ENCODE measurements at regions not wholly inside any gene's neighbourhood (a gene's known extent, or its start where the extent isn't known, plus 50 kb on each side); places are given as distances from the start of the nearest gene placed in this dataset.
"Not testable (repeated sequence)": the region's sequence is repeated elsewhere in the genome, so short reads cannot be mapped to it uniquely, and the experiment has no call there.

DNA sequence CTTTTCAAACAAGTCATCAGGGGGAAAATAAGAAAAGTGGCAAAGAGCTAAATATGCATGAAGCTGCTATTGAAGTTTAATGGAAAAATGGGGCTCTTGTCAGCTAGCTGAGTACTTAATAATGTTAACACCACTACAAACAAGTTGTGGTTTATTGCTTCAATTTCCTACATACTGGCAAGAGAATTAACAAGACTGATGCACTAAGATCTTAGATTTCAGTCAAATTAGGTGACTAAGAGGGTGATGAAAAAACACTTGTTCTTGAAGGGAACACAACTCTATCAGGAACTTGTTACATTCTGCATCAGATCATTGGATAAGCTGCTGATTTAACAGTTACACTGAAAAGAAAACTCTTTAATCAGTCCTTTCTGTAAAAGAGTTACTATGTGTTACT lies 234.6 kb upstream of the AFF2 start:
- no peak for DNase-seq (ENCODE audit: low read depth in 2 of 3, low spot score in 1 of 3)

GRCh38 chrX:148268673-148269072 lies 231.7 kb upstream of the AFF2 start:
- no peak for DNase-seq (ENCODE audit: low read depth in 2 of 3, low spot score in 1 of 3)

DNA sequence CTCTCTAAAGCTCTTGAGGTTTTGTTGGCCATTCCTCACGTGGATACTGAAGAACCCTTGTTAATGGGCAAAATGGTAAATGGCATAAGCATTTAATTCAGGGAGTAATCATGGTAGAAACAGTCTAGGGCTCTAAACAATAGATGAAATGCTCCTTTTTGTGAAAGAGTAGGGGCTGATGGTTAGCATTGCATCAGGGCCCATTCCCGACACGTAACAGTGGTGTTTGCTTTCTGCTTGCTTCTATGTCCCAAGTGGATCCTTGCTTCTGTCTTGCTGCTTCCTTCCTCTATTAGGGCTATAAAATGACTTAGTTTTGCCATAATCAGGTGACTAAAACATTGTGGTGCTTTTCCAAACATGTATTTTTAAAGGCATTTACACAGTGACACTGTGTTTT lies 230.9 kb upstream of the AFF2 start:
- no peak for DNase-seq (ENCODE audit: low read depth in 2 of 3, low spot score in 1 of 3)

DNA sequence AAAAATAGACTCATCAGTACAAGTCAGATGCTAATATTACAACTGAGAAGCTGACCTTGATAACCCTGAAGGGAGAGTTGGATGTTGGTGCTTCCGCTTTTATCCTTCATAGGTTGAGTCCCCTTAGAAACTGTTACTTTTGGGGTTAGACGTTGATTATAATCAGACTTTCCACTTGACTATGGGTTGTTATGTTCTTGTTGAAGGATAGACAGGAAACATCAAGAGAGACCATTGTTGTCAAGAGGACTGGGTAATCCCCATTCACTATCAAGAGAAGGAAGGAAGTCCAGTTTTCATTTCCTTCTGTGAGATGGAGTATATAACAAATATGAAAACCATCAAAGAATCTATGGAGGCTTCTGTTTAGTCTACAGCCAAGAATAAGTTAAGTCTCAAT lies 229.9 kb upstream of the AFF2 start:
- no peak for DNase-seq (ENCODE audit: low read depth in 2 of 3, low spot score in 1 of 3)

GRCh38 chrX:148271263-148271662 lies 229.2 kb upstream of the AFF2 start:
- no peak for DNase-seq (ENCODE audit: low read depth in 2 of 3, low spot score in 1 of 3)

DNA sequence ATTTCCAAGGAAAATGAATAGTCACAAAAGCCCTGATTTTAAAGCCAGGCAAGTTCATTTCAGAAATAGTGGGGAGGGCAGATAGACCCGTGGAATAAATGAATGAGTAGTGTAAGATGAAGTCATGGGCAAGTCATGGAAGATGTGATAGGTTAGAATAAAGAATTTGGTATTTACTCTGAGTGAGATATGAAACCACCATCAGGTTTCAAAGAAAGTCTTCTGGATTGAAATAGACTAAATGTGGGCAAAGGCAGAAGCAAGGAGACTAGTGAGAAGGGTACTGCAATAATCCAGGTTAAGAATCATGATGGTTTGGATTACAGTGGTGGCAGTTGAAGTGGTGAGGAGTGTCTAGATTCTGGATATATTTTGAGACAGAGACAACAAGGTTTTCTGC lies 218.5 kb upstream of the AFF2 start:
- peak in 1 of 3 donors; percentile 11 for DNase-seq (ENCODE audit: low read depth in 2 of 3, low spot score in 1 of 3)

- DNase-seq (ENCODE audit: low read depth in 2 of 3, low spot score in 1 of 3): no peak
Measured at GRCh38 chrX:148282504-148282903, 217.9 kb upstream of the AFF2 start.

- DNase-seq (ENCODE audit: low read depth in 2 of 3, low spot score in 1 of 3): no peak
Measured at GRCh38 chrX:148284056-148284455, 216.4 kb upstream of the AFF2 start.

DNA sequence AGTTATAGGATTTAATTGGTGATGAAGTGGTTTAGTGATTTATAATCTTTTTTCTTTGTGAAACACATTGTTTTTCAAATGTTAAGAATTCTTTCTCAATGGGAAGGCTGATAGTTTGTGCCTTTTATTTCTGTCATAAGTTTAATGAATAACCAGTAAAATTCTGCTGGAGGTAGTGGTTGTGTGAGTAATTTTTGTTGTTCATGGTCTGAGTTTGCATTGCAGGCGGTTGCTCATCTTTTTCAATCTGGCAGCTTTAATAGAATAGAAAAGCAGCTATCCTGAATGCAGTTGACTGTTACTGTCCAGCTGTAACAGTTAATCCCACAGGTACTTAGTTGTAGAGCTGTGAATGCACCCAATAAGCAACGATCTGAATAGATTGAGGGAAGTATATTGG lies 215.6 kb upstream of the AFF2 start:
- no peak for DNase-seq (ENCODE audit: low read depth in 2 of 3, low spot score in 1 of 3)

DNA sequence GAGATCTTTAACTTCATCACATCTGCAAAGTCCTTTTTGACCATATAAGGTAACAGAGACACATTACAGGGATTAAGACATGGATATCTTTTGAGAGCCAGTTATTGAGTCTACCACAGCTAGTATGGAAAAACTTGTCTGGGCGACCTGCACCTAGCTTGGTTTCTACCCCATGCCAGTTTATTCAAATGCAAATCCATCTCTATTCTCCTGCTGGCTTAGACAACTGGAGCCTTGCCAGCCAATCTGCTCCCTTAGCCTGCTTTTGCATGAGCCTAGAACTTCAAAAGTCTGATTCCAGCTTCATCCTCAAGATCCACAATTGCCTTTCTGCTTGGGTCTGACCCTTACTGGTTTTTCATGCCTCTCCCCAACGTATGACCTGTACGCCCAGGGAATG lies 212.0 kb upstream of the AFF2 start:
- DNase-seq (ENCODE audit: low read depth in 2 of 3, low spot score in 1 of 3): no peak

DNA sequence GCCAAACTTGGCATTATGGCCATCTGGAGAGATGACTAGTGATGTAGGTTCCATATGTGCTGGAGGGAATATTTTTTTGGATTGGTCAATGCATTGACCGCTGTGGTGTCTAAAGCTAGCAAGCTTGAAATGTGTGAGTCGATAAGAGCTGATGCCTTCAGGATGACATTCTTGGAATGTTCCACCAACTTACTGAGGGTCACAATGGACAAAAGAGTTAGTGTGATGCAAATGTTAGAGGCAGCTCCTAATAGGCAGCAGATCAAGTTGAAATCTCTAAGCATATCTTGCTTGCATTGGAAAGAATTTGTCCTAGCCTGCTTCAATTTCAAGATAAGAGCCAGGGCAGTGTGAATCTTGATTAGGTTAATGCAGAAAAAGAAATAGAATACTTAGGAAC lies 210.4 kb upstream of the AFF2 start:
- DNase-seq (ENCODE audit: low read depth in 2 of 3, low spot score in 1 of 3): no peak

GRCh38 chrX:148290931-148291330 lies 209.5 kb upstream of the AFF2 start:
- no peak for DNase-seq (ENCODE audit: low read depth in 2 of 3, low spot score in 1 of 3)

GRCh38 chrX:148298737-148299136 lies 201.7 kb upstream of the AFF2 start:
- no peak for DNase-seq (ENCODE audit: low read depth in 2 of 3, low spot score in 1 of 3)

DNA sequence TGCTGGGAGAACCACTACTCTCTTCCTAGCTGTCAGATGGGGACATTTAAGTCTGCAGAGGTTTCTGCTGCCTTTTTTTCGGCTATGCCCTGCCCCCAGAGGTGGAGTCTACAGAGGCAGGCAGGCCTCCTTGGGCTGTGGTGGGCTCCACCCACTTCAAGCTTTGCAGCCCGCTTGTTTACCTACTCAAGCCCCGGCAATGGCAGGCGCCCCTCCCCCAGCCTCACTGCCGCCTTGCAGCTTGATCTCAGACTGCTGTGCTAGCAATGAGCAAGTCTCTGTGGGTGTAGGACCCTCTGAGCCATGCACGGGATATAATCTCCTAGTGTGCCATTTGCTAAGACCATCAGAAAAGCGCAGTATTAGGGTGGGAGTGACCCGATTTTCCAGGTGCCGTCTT lies 195.2 kb upstream of the AFF2 start:
- DNase-seq (ENCODE audit: low read depth in 2 of 3, low spot score in 1 of 3): not testable (repeated sequence)

DNA sequence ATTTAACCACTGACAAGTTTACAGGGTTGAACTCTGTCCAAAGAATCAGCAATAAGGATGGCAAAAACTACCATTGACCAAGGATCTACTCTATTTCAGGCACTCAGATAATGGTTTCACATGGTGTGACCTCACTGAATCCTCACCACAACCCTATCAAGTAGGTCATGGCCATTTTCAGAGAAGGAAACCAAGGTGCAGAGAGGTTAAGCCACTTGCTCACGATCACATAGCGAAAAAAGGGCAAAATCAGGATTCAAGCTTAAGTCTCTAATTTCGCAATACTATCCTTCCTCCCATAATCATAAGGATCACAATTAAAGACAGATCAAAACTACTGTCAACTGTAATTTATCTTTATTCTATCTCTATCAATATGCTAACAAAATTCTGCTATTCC lies 191.0 kb upstream of the AFF2 start:
- no peak for DNase-seq (ENCODE audit: low read depth in 2 of 3, low spot score in 1 of 3)

- peak; percentile 14 to 52 (median 16) for DNase-seq (ENCODE audit: low read depth in 2 of 3, low spot score in 1 of 3)
Measured at GRCh38 chrX:148310426-148311165, 189.8 kb upstream of the AFF2 start.

DNA sequence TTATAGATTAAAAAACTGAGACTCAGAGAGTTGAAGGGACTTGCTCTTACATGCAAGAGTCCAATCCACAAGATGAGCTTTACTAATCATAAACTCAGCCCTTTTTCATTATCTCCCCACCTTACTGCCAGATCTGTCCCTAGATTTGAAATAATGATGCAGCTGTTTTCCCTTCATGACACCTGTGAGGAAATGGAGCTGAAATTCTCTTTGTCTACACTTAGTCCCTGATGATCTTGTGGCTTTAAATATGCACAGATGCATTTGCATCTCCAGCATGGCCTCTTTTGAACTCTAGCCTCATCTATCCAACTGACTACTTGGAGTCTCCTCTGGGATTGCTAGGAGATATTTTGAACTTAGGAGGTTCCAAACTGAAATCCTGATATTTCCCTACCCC lies 188.9 kb upstream of the AFF2 start:
- no peak for DNase-seq (ENCODE audit: low read depth in 2 of 3, low spot score in 1 of 3)

DNA sequence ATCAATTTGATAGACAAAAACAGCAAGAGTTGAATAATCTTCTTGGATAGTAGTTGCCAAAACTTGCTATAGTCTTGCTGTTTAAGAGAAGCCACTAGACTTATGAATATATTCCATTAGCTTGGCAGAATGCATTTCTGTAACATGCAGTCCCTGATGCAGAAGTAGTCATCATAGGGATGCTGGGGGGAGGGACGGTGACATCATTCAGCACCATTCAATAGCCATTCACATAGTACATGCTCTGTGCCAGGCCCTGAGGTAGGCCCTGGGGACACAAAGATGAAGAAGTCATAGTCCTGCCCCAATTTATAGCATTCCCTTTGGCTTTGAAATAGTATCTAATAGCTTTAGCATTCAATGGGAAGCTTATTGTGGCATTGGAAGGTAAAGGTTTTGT lies 185.5 kb upstream of the AFF2 start:
- no peak for DNase-seq (ENCODE audit: low read depth in 2 of 3, low spot score in 1 of 3)

GRCh38 chrX:148316446-148316845 lies 184.0 kb upstream of the AFF2 start:
- DNase-seq (ENCODE audit: low read depth in 2 of 3, low spot score in 1 of 3): no peak

DNA sequence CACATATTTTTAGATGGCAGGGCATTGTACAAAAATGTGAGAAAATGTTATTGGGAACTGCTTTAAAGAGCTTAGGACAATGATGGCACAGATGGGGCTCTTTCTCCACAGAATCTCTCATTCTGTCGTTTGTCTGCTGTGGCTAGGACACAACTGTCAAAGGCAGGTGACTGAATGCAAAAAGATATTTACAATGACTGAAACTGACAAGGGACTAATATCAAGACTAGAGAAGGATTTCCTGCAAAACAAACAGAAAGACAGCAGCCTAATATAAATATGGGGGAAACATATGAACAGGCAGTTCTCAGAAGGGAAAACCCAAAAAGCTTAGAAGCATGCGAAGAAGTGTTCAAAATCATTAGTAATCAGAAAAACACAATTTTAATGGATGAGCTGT lies 177.5 kb upstream of the AFF2 start:
- DNase-seq (ENCODE audit: low read depth in 2 of 3, low spot score in 1 of 3): no peak

- DNase-seq (ENCODE audit: low read depth in 2 of 3, low spot score in 1 of 3): no peak
Measured at GRCh38 chrX:148333989-148334388, 166.4 kb upstream of the AFF2 start.

DNA sequence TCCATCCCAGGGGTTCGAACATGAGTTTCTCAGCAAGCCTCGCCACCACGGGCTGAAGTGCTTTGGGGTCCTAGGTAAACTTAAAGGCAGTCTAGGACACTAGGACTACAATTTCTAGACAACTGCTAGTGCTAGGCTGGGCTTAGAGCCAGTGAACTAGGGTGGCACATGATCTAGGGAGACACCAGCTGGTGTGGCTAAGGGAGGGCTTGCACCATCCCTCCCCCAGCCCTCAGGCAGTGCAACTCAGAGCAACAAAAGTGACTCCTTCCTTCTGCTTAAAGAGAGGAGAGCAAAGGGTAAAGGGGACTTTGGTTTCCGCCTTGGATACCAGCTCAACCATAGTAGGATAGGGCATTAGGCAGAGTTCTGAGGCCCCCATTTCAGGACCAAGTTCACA lies 162.5 kb upstream of the AFF2 start:
- no peak for DNase-seq (ENCODE audit: low read depth in 2 of 3, low spot score in 1 of 3)

- DNase-seq (ENCODE audit: low read depth in 2 of 3, low spot score in 1 of 3): no peak
Measured at GRCh38 chrX:148354916-148355315, 145.5 kb upstream of the AFF2 start.

DNA sequence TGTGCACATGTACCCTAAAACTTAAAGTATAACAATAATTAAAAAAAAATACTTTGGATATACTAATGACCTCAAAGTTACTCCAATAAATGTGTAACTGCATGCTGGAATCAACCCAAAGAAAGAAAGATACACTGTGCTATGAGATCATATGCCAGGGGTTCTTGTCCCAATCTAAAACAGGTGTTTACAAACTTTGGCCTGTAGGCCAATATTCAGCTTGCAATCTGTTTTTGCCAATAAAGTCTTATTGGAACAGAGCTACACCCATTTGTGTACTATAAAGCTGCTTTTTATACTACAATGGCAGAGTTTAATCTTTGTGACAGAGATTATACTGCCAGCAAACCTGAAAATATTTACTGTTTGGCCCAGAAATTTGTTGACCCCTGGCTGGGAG lies 138.8 kb upstream of the AFF2 start:
- no peak for DNase-seq (ENCODE audit: low read depth in 2 of 3, low spot score in 1 of 3)
